ENCODE measurements at regions not wholly inside any gene's neighbourhood (a gene's known extent, or its start where the extent isn't known, plus 50 kb on each side); places are given as distances from the start of the nearest gene placed in this dataset.

GRCh38 chr1:18052671-18053070, 54.9 kb upstream of the IGSF21 start:
- no peak overlapping the region for H4K91ac ChIP-seq (ENCODE audit: insufficient read length, low read depth, low read length)
- no peak overlapping the region for H2BK120ac ChIP-seq (ENCODE audit: low read depth, low read length, poor library complexity, severe bottlenecking)
- no peak overlapping the region for H4K5ac ChIP-seq (ENCODE audit: insufficient read length, low read depth, low read length)
- no peaks in the 10 kb centered on the region for H3K79me2 ChIP-seq (ENCODE audit: insufficient read depth, low read length)
- Mint-ChIP-seq H3K36me3 (ENCODE audit: insufficient read depth in 1 of 3, low read depth in 3 of 3) (peaks cover 0 to 4% (median 3%) of the 10 kb centered on the region in 3 experiments; a peak in 2 of 7 replicates), H3K27me3 (ENCODE audit: low read depth) (peaks cover 48% of the 10 kb centered on the region), H3K27ac (no peak overlapping the region), H3K4me1 (peaks cover 10 to 12% of the 10 kb centered on the region in 2 experiments; a peak in 3 of 4 replicates), H3K9me3 (peaks cover 4 to 6% of the 10 kb centered on the region in 2 experiments; a peak in 4 of 5 replicates), H3K4me3 (no peak overlapping the region)
- no peak overlapping the region for H4K8ac ChIP-seq (replicated peaks; ENCODE audit: insufficient read length, low read depth, low read length)
- H2BK15ac ChIP-seq (ENCODE audit: low read depth, low read length) = no peak overlapping the region
- H3K9me3 ChIP-seq (ENCODE audit: control insufficient read depth, low read depth, low read length) = no peaks in the 10 kb centered on the region
- no peak for DNase-seq
- no peaks in the 10 kb centered on the region for H3K4me1 ChIP-seq (ENCODE audit: insufficient read depth, low read length)
- H3K23ac ChIP-seq (ENCODE audit: insufficient read length, low read depth, low read length) = no peak overlapping the region
- H2BK5ac ChIP-seq (ENCODE audit: insufficient read length, low read length) = no peak overlapping the region
- no peak overlapping the region for H3K14ac ChIP-seq (ENCODE audit: insufficient read depth, low read length)
- no peak overlapping the region for H2AK5ac ChIP-seq (ENCODE audit: insufficient read length, low read length)
- H3T11ph ChIP-seq (ENCODE audit: low read length) = no peak overlapping the region
- H3K4ac ChIP-seq (ENCODE audit: low read depth, low read length) = no peak overlapping the region
- H2BK12ac ChIP-seq (ENCODE audit: insufficient read length, low read depth, low read length) = no peak overlapping the region
- no peak overlapping the region for H3K18ac ChIP-seq (ENCODE audit: insufficient read length, low read depth, low read length)
- no peaks in the 10 kb centered on the region for H4K20me1 ChIP-seq (ENCODE audit: control insufficient read depth, insufficient read depth, insufficient read length)
- no peak for TF ChIP-seq CTCF (conservative IDR thresholded peaks at IDR 0.05)
- WGBS (ENCODE audit: extremely low coverage, insufficient read length, low lambda C conversion rate) = no CpG with 5 or more reads among the region's 8 CpGs
- H3K27ac ChIP-seq (ENCODE audit: insufficient read length, low read depth, low read length) = no peak overlapping the region
- H3K27me3 ChIP-seq (ENCODE audit: insufficient read depth, low read length) = no peaks in the 10 kb centered on the region
- H3K4me2 ChIP-seq (ENCODE audit: insufficient read depth, insufficient read length, low read length) = no peak overlapping the region
- H3K79me1 ChIP-seq (ENCODE audit: insufficient read depth, low read depth, low read length, poor library complexity, severe bottlenecking) = no peaks in the 10 kb centered on the region
- H3K23me2 ChIP-seq (ENCODE audit: insufficient read length, low read depth, low read length, poor library complexity, severe bottlenecking) = no peaks in the 10 kb centered on the region
- no peak overlapping the region for H2BK20ac ChIP-seq (ENCODE audit: low read depth, low read length, poor library complexity, severe bottlenecking)
- no peak overlapping the region for H3K9ac ChIP-seq (ENCODE audit: extremely low read depth, insufficient read length, low read length)
- H3K56ac ChIP-seq (ENCODE audit: insufficient read length, low read depth, low read length) = no peak overlapping the region
- H2AFZ ChIP-seq (ENCODE audit: low read length) = no peak overlapping the region

All from H9 (cell line).